A549 (cell line): ENCODE measurements at regions not wholly inside any gene's neighbourhood (a gene's known extent, or its start where the extent isn't known, plus 50 kb on each side); places are given as distances from the start of the nearest gene placed in this dataset.

Experiments used
- CTCF ChIP-seq: fragments of >200 bp; sonication (Bioruptor Twin); formaldehyde crosslinking; IDR thresholded peaks from 3 replicates; pipeline ENCODE4 v1.5.1; 2016
- MAX ChIP-seq: IDR thresholded peaks from 2 replicates; pipeline ENCODE4 v1.6.1; 2012

DNA sequence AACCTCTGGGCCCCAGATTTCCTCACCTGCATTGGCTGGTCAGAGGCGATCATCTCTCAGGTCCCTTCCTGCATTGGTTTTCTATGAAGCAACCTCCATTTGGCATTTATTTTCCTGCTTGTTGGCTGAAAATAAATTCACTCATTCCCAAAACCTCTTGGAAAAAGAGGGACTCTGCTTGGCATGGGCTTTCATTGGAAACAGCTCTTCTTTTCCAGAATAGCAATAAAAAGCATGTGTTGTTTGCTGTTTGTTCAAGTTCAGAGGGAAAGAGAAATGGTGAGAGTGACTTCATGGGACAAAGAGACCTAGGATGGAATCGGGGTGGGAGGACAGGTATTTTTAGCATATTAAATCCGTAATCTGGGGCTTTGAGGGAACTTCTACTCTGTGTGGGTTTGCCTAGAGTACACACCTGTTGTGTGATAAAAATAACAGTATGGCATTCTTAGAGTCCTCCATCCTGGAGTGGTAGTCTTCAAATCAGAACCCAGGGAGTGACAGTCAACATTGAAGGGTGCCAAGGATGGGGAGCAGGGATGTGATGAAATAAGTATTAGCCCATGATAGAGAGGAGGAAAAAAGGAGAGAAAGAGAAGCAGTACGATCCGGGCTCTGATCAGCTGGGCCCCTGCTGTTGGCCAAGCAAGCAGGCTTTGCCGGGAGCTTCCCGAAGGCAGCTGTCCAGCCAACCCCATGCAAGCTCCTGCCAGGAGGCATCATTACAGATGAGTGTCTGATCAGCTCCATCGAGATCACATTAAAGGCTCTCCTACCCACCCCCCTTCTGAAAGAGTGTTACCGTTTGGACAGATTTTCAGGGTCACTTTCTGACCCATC lies 131.9 kb upstream of the NFIA start:
- TF ChIP-seq MAX (no peak), CTCF (no peak)
